ENCODE measurements at regions not wholly inside any gene's neighbourhood (a gene's known extent, or its start where the extent isn't known, plus 50 kb on each side); places are given as distances from the start of the nearest gene placed in this dataset.

GRCh38 chr17:77544347-77545110, 403.8 kb downstream of the SEC14L1 start:
- BruUV-seq (replicated peaks) = no TSS peak
- TF ChIP-seq EZH2phosphoT487 (IDR thresholded peaks at IDR 0.05; ENCODE audit: borderline replicate concordance, low read length) = no peak
- TF ChIP-seq CTCF (conservative IDR thresholded peaks at IDR 0.05; ENCODE audit: low read depth, low read length) = no peak
- no peak for TF ChIP-seq EZH2 (IDR thresholded peaks at IDR 0.05; ENCODE audit: low read length, unreplicated experiment)

DNA sequence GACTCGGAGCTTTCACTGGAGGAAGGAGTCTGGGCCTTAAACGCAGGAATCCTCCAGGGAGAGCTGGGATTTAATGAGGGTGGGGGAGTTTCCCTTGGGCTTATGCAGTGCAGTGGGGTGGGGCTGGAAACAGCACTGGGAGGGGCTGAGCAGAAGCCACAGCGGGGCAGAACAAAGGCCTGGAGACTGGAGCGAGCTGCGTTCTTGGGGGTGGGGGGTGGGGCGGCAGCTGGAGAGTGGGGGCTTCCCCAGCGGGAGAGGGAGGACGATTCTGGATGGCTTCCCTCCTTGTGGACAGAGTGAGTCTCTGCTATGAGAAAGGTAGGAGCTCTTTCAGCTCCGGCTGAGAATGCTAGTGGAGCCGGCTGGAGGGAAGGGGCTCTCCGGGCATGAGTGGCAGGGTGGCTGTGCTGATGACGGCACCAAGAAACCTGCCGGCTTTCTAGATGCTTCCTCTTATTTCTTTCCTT, 406.0 kb downstream of the SEC14L1 start:
- no peak overlapping the region for H3K4me2 ChIP-seq (ENCODE audit: low read length)
- no peak overlapping the region for H3K27ac ChIP-seq (ENCODE audit: low read length)
- H3K4me3 ChIP-seq (ENCODE audit: low read length) = no peak overlapping the region
- no peaks in the 10 kb centered on the region for H3K79me2 ChIP-seq (ENCODE audit: low read length)
- no peaks in the 10 kb centered on the region for H3K9me3 ChIP-seq (ENCODE audit: low read length)
- no peaks in the 10 kb centered on the region for H4K20me1 ChIP-seq (ENCODE audit: low read length)
- POLR2A ChIA-PET (ENCODE audit: unreplicated experiment) = no interaction called here
- no peaks in the 10 kb centered on the region for H3K36me3 ChIP-seq (ENCODE audit: low read depth, low read length)
- DNase-seq = no peak
- H3K9ac ChIP-seq (ENCODE audit: low read length) = no peak overlapping the region
- CTCF ChIA-PET = interaction anchor here (0.7 kb wide), 1 partner anchor 60 kb away, joined by 5 read pairs; no protein-coding TSS in a partner anchor
- no TSS peak for BruUV-seq (replicated peaks)
- TF ChIP-seq EZH2phosphoT487 (IDR thresholded peaks at IDR 0.05; ENCODE audit: borderline replicate concordance, low read length) = no peak
- no peak for TF ChIP-seq CTCF (conservative IDR thresholded peaks at IDR 0.05; ENCODE audit: low read depth, low read length)
- TF ChIP-seq EZH2 (IDR thresholded peaks at IDR 0.05; ENCODE audit: low read length, unreplicated experiment) = no peak
- H3F3A ChIP-seq (ENCODE audit: low read length, unreplicated experiment) = no peaks in the 10 kb centered on the region
- no peaks in the 10 kb centered on the region for H3K9me2 ChIP-seq (replicated peaks; ENCODE audit: low read length)
- peaks cover 50% of the 10 kb centered on the region for H3K27me3 ChIP-seq (ENCODE audit: low read length)
- H3K4me1 ChIP-seq (ENCODE audit: insufficient read depth, low read length) = no peaks in the 10 kb centered on the region; the same call in 1 of the 2 replicates
- ATAC-seq = no peak
- no peak overlapping the region for H2AFZ ChIP-seq (ENCODE audit: low read length)
- intact Hi-C loops (cut with micrococcal nuclease) = no loop called here

More at GRCh38 chr17:77544347-77545110, 403.8 kb downstream of the SEC14L1 start:
- H4K20me1 ChIP-seq (ENCODE audit: low read length) = no peaks in the 10 kb centered on the region
- H3K9ac ChIP-seq (ENCODE audit: low read length) = no peak overlapping the region
- H3K79me2 ChIP-seq (ENCODE audit: low read length) = no peaks in the 10 kb centered on the region
- no peak overlapping the region for H3K27ac ChIP-seq (ENCODE audit: low read length)
- no peaks in the 10 kb centered on the region for H3K9me2 ChIP-seq (replicated peaks; ENCODE audit: low read length)
- DNase-seq (no peak), ATAC-seq (no peak)
- no peaks in the 10 kb centered on the region; the same call in 1 of the 2 replicates for H3K4me1 ChIP-seq (ENCODE audit: insufficient read depth, low read length)
- no peak overlapping the region for H3K4me3 ChIP-seq (ENCODE audit: low read length)
- H3K27me3 ChIP-seq (ENCODE audit: low read length) = peaks cover 49% of the 10 kb centered on the region
- CTCF ChIA-PET = no interaction called here
- POLR2A ChIA-PET (ENCODE audit: unreplicated experiment) = no interaction called here
- no peaks in the 10 kb centered on the region for H3F3A ChIP-seq (ENCODE audit: low read length, unreplicated experiment)
- H3K9me3 ChIP-seq (ENCODE audit: low read length) = no peaks in the 10 kb centered on the region
- intact Hi-C loops (cut with micrococcal nuclease) = no loop called here
- no peak overlapping the region for H3K4me2 ChIP-seq (ENCODE audit: low read length)
- no peaks in the 10 kb centered on the region for H3K36me3 ChIP-seq (ENCODE audit: low read depth, low read length)
- H2AFZ ChIP-seq (ENCODE audit: low read length) = no peak overlapping the region

GRCh38 chr17:77548967-77549366, 408.2 kb downstream of the SEC14L1 start:
- TF ChIP-seq EZH2phosphoT487 (IDR thresholded peaks at IDR 0.05; ENCODE audit: borderline replicate concordance, low read length) (no peak), EZH2 (IDR thresholded peaks at IDR 0.05; ENCODE audit: low read length, unreplicated experiment) (no peak), CTCF (conservative IDR thresholded peaks at IDR 0.05; ENCODE audit: low read depth, low read length) (no peak)
- CTCF ChIA-PET = no interaction called here
- Histone ChIP-seq H3K9me2 (replicated peaks; ENCODE audit: low read length) (no peaks in the 10 kb centered on the region), H3K9me3 (ENCODE audit: low read length) (no peaks in the 10 kb centered on the region), H3K4me3 (ENCODE audit: low read length) (no peak overlapping the region), H4K20me1 (ENCODE audit: low read length) (no peaks in the 10 kb centered on the region), H3K36me3 (ENCODE audit: low read depth, low read length) (no peaks in the 10 kb centered on the region), H3K79me2 (ENCODE audit: low read length) (no peaks in the 10 kb centered on the region), H3K4me2 (ENCODE audit: low read length) (no peak overlapping the region), H3F3A (ENCODE audit: low read length, unreplicated experiment) (no peaks in the 10 kb centered on the region), H3K4me1 (ENCODE audit: insufficient read depth, low read length) (no peaks in the 10 kb centered on the region), H2AFZ (ENCODE audit: low read length) (no peak overlapping the region), H3K27me3 (ENCODE audit: low read length) (peaks cover 61% of the 10 kb centered on the region), H3K27ac (ENCODE audit: low read length) (no peak overlapping the region), H3K9ac (ENCODE audit: low read length) (no peak overlapping the region)
- intact Hi-C loops (cut with micrococcal nuclease) = no loop called here
- ATAC-seq = no peak
- DNase-seq = no peak
- no TSS peak for BruUV-seq (replicated peaks)
- POLR2A ChIA-PET (ENCODE audit: unreplicated experiment) = no interaction called here

Data from PC-3 (cell line).